Effector memory CD4-positive, alpha-beta T cell (primary cell): ENCODE measurements at regions not wholly inside any gene's neighbourhood (a gene's known extent, or its start where the extent isn't known, plus 50 kb on each side); places are given as distances from the start of the nearest gene placed in this dataset.

Source experiments
- DNase-seq, 3 donors: peaks; one replicate each; pipeline ENCODE4 v3.0.0-alpha.2; 2020
- H3K27ac ChIP-seq: 2 replicates; pipeline ENCODE4 v1.7.0; 2013; ENCODE audit warnings: mild to moderate bottlenecking, low read length, moderate library complexity; ENCODE audit not compliant: insufficient read depth, poor library complexity, severe bottlenecking
- H3K27me3 ChIP-seq: replicated peaks from 2 replicates; pipeline ENCODE4 v1.7.0; 2013; ENCODE audit warnings: mild to moderate bottlenecking, low read length; ENCODE audit not compliant: insufficient read depth, control insufficient read depth, poor library complexity, severe bottlenecking
- H3K36me3 ChIP-seq: 2 replicates; pipeline ENCODE4 v1.7.0; 2013; ENCODE audit warnings: mild to moderate bottlenecking, low read length, moderate library complexity; ENCODE audit not compliant: control insufficient read depth, insufficient read depth
- H3K4me1 ChIP-seq: 2 replicates; pipeline ENCODE4 v1.7.0; 2013; ENCODE audit warnings: low read length, mild to moderate bottlenecking; ENCODE audit not compliant: control insufficient read depth, insufficient read depth, poor library complexity, severe bottlenecking
- H3K4me3 ChIP-seq: 2 replicates; pipeline ENCODE4 v1.7.0; 2013; ENCODE audit warnings: low read length, low read depth, mild to moderate bottlenecking; ENCODE audit not compliant: insufficient read depth, poor library complexity, severe bottlenecking
- H3K9me3 ChIP-seq: 2 replicates; pipeline ENCODE4 v1.7.0; 2013; ENCODE audit warnings: mild to moderate bottlenecking, low read length, moderate library complexity; ENCODE audit not compliant: control insufficient read depth

GRCh38 chr7:17600340-17600752 lies 301.9 kb downstream of the AHR start:
- Histone ChIP-seq H3K27me3 (no peaks in the 10 kb centered on the region), H3K4me3 (no peak overlapping the region), H3K36me3 (no peaks in the 10 kb centered on the region), H3K4me1 (no peaks in the 10 kb centered on the region), H3K27ac (no peak overlapping the region), H3K9me3 (no peaks in the 10 kb centered on the region)
- no peak for DNase-seq

- no peaks in the 10 kb centered on the region for H3K4me1 ChIP-seq
- no peaks in the 10 kb centered on the region for H3K27me3 ChIP-seq
- H3K27ac ChIP-seq = no peak overlapping the region
- DNase-seq = no peak
- no peaks in the 10 kb centered on the region for H3K9me3 ChIP-seq
- no peak overlapping the region for H3K4me3 ChIP-seq
- H3K36me3 ChIP-seq = no peaks in the 10 kb centered on the region
These were observed 303.5 kb downstream of the AHR start for GRCh38 chr7:17601921-17602320.

- Histone ChIP-seq H3K27me3 (no peaks in the 10 kb centered on the region), H3K9me3 (no peaks in the 10 kb centered on the region), H3K4me1 (no peaks in the 10 kb centered on the region), H3K4me3 (no peak overlapping the region), H3K27ac (no peak overlapping the region), H3K36me3 (no peaks in the 10 kb centered on the region)
- DNase-seq = no peak
These were observed 309.8 kb downstream of the AHR start for GRCh38 chr7:17608114-17608833.

- no peaks in the 10 kb centered on the region for H3K27me3 ChIP-seq
- no peak for DNase-seq
- H3K4me1 ChIP-seq = no peaks in the 10 kb centered on the region
- no peaks in the 10 kb centered on the region for H3K9me3 ChIP-seq
- H3K4me3 ChIP-seq = no peak overlapping the region
- H3K27ac ChIP-seq = no peak overlapping the region
- H3K36me3 ChIP-seq = no peaks in the 10 kb centered on the region
These were observed 313.2 kb downstream of the AHR start for GRCh38 chr7:17611611-17612010.

GRCh38 chr7:17613338-17614041 lies 315.0 kb downstream of the AHR start:
- Histone ChIP-seq H3K9me3 (no peaks in the 10 kb centered on the region), H3K27me3 (no peaks in the 10 kb centered on the region), H3K4me3 (no peak overlapping the region), H3K27ac (no peak overlapping the region), H3K36me3 (no peaks in the 10 kb centered on the region), H3K4me1 (no peaks in the 10 kb centered on the region)
- DNase-seq = no peak

GRCh38 chr7:17617380-17617779 lies 318.9 kb downstream of the AHR start:
- Histone ChIP-seq H3K4me1 (no peaks in the 10 kb centered on the region), H3K36me3 (no peaks in the 10 kb centered on the region), H3K27me3 (no peaks in the 10 kb centered on the region), H3K27ac (no peak overlapping the region), H3K4me3 (no peak overlapping the region), H3K9me3 (no peaks in the 10 kb centered on the region)
- DNase-seq = no peak

- Histone ChIP-seq H3K36me3 (no peaks in the 10 kb centered on the region), H3K27ac (no peak overlapping the region), H3K9me3 (no peaks in the 10 kb centered on the region), H3K4me3 (no peak overlapping the region), H3K27me3 (no peaks in the 10 kb centered on the region), H3K4me1 (no peaks in the 10 kb centered on the region)
- no peak for DNase-seq
These were observed 319.6 kb downstream of the AHR start for GRCh38 chr7:17617857-17618651.

- no peak overlapping the region for H3K4me3 ChIP-seq
- H3K27me3 ChIP-seq = no peaks in the 10 kb centered on the region
- no peaks in the 10 kb centered on the region for H3K36me3 ChIP-seq
- no peaks in the 10 kb centered on the region for H3K4me1 ChIP-seq
- H3K27ac ChIP-seq = no peak overlapping the region
- no peak for DNase-seq
- H3K9me3 ChIP-seq = no peaks in the 10 kb centered on the region
These were observed 320.2 kb downstream of the AHR start for GRCh38 chr7:17618652-17618974.

GRCh38 chr7:17619196-17619818 lies 320.9 kb downstream of the AHR start:
- no peaks in the 10 kb centered on the region for H3K36me3 ChIP-seq
- H3K4me1 ChIP-seq = no peaks in the 10 kb centered on the region
- no peak overlapping the region for H3K4me3 ChIP-seq
- H3K27ac ChIP-seq = no peak overlapping the region
- H3K9me3 ChIP-seq = no peaks in the 10 kb centered on the region
- H3K27me3 ChIP-seq = no peaks in the 10 kb centered on the region
- no peak for DNase-seq
